Ishikawa (cell line): ENCODE measurements at regions not wholly inside any gene's neighbourhood (a gene's known extent, or its start where the extent isn't known, plus 50 kb on each side); places are given as distances from the start of the nearest gene placed in this dataset.

Experiments
- CEBPB ChIP-seq: IDR thresholded peaks from 2 replicates; pipeline ENCODE4 v1.6.1; 2012
- CREB1 ChIP-seq: IDR thresholded peaks from 2 replicates; pipeline ENCODE4 v1.6.1; 2012; ENCODE audit warnings: low read depth
- EGR1 ChIP-seq: IDR thresholded peaks from 2 replicates; pipeline ENCODE4 v1.6.1; 2012
- EP300 ChIP-seq: IDR thresholded peaks from 2 replicates; pipeline ENCODE4 v1.6.1; 2012; ENCODE audit warnings: borderline replicate concordance
- FOXM1 ChIP-seq: IDR thresholded peaks from 2 replicates; pipeline ENCODE4 v1.6.1; 2012; ENCODE audit warnings: low read depth, borderline replicate concordance
- NFIC ChIP-seq: IDR thresholded peaks from 2 replicates; pipeline ENCODE4 v1.6.1; 2012
- RAD21 ChIP-seq: IDR thresholded peaks from 2 replicates; pipeline ENCODE4 v1.6.1; 2012; ENCODE audit warnings: low read depth
- TAF1 ChIP-seq: IDR thresholded peaks from 2 replicates; pipeline ENCODE4 v1.6.1; 2012; ENCODE audit warnings: low read depth, mild to moderate bottlenecking
- TCF12 ChIP-seq: IDR thresholded peaks from 2 replicates; pipeline ENCODE4 v1.6.1; 2012; ENCODE audit warnings: low read depth
- TEAD4 ChIP-seq: IDR thresholded peaks from 2 replicates; pipeline ENCODE4 v1.6.1; 2012
- YY1 ChIP-seq: IDR thresholded peaks from 2 replicates; pipeline ENCODE4 v1.6.1; 2012; ENCODE audit warnings: low read depth
- ZBTB7A ChIP-seq: IDR thresholded peaks from 2 replicates; pipeline ENCODE4 v1.6.1; 2012; ENCODE audit warnings: low read depth
- TF ChIP-seq, protein P1 (sequence below): IDR thresholded peaks from 2 replicates; pipeline ENCODE4 v1.6.1; 2012; ENCODE audit warnings: low read depth, mild to moderate bottlenecking
- TF ChIP-seq, protein P2 (sequence below): IDR thresholded peaks from 2 replicates; pipeline ENCODE4 v1.6.1; 2012
- TF ChIP-seq, protein P3 (sequence below): IDR thresholded peaks from 2 replicates; pipeline ENCODE4 v1.6.1; 2012

DNA sequence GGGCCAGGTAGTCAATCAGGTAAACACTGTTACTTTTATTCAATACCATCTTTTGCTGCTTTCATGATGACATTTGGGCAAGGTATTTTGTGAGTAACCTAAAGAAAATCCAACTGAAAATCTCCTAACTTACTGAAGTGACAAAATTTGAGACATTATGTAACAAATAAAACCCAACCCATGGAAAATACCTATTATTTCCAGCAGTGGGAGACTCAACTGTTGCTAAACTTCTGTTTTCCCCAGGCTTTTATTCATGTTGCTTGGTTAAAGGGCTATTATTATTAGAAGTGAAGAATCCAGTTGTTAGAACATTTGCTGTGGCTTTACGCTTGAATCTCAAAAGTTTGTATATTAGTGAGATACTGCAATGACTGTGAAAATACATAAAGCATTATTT, 215.9 kb downstream of the MDFIC start:
- TF ChIP-seq, protein P1, sequence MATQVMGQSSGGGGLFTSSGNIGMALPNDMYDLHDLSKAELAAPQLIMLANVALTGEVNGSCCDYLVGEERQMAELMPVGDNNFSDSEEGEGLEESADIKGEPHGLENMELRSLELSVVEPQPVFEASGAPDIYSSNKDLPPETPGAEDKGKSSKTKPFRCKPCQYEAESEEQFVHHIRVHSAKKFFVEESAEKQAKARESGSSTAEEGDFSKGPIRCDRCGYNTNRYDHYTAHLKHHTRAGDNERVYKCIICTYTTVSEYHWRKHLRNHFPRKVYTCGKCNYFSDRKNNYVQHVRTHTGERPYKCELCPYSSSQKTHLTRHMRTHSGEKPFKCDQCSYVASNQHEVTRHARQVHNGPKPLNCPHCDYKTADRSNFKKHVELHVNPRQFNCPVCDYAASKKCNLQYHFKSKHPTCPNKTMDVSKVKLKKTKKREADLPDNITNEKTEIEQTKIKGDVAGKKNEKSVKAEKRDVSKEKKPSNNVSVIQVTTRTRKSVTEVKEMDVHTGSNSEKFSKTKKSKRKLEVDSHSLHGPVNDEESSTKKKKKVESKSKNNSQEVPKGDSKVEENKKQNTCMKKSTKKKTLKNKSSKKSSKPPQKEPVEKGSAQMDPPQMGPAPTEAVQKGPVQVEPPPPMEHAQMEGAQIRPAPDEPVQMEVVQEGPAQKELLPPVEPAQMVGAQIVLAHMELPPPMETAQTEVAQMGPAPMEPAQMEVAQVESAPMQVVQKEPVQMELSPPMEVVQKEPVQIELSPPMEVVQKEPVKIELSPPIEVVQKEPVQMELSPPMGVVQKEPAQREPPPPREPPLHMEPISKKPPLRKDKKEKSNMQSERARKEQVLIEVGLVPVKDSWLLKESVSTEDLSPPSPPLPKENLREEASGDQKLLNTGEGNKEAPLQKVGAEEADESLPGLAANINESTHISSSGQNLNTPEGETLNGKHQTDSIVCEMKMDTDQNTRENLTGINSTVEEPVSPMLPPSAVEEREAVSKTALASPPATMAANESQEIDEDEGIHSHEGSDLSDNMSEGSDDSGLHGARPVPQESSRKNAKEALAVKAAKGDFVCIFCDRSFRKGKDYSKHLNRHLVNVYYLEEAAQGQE: no peak
- TF ChIP-seq FOXM1 (no peak), TAF1 (no peak), TCF12 (no peak), CREB1 (no peak), ZBTB7A (no peak), CEBPB (no peak), NFIC (no peak), YY1 (no peak), TEAD4 (no peak), EGR1 (no peak), RAD21 (no peak), EP300 (no peak)
- TF ChIP-seq, protein P2, sequence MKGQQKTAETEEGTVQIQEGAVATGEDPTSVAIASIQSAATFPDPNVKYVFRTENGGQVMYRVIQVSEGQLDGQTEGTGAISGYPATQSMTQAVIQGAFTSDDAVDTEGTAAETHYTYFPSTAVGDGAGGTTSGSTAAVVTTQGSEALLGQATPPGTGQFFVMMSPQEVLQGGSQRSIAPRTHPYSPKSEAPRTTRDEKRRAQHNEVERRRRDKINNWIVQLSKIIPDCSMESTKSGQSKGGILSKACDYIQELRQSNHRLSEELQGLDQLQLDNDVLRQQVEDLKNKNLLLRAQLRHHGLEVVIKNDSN: no peak
- TF ChIP-seq, protein P3, sequence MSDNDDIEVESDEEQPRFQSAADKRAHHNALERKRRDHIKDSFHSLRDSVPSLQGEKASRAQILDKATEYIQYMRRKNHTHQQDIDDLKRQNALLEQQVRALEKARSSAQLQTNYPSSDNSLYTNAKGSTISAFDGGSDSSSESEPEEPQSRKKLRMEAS: no peak

DNA sequence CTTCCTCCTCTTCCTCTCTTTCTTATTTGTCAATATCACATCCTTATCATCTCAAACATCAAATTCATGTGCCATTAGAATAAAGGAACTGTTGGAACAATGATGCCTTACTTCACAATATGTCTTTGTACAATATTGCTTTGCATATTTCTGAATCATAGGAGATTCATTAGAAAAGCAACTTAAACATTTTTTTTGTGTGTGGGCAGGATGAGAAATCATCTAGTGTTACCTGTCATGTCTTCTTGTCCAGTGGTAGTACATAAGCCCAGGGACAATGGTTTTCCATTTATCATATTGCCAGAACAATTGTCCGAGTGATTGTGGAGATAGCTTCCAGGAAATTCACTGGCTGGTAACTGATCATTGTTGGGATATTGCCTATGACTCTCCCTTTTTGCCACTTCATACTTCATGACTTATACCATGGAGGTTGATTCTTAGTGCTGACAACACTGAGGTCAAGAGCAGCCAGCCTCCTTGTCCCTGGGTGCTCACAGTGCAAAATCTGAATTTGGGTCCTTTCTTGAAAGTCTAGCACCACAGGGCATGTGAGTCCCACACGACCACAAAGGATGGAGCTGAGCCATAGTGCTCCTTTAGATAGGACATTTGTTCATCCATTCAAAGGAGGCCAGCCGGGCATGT, 215.0 kb downstream of the MDFIC start:
- TF ChIP-seq EP300: no peak
- no peak for TF ChIP-seq NFIC
- TF ChIP-seq TCF12: no peak
- TF ChIP-seq, protein P1: no peak
- no peak for TF ChIP-seq ZBTB7A
- TF ChIP-seq, protein P3: no peak
- no peak for TF ChIP-seq YY1

DNA sequence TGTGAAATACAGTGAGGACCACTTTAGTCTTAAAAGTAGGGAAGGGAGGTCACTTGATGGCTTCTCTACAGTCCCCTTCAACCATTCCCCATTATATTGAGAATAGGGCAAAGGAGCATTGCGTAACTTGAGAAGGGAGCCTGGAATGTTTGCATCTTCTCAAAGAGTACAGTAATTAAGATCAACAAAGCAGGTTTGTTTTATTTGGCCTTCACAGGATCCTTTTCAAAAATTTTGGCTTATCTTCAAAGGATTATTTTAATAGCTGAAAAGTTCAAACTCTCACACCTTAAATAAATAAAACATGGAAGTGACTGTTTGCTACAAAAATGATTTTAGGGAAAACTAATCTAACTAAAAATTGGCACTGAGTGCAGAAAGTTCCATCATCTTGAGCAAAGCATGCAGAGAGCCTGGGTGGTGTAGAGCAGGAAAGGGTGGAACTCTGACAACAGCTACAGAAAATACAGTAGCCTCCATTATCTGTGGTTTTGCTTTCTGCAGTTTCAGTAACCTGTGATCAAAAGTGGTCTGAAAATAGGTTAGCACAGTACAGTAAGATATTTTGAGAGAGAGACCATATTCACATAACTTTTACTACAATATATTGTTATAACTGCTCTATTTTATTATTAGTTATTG, 214.0 kb downstream of the MDFIC start:
- TF ChIP-seq NFIC (no peak), CEBPB (peak; percentile 65; the same call in 1 of the 2 replicates), EGR1 (no peak)

DNA sequence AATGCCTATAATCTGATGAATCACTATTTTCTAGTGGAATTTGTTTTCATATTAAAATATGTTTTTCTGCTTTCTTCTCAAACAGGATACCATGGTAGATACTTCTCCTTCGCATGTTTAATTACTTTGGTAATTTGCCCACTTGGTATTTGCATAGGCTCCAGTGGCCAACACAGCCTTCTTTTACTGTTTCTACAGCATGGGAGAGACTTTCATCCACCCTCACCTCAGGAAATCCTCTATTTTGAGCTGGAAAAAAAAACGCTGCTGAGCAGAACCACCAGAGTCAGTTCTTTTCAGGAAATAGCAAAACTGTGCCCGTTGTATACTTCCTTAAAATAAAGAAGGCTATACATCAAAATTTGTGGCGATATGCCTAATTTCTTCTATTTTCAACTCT, 213.3 kb downstream of the MDFIC start:
- no peak for TF ChIP-seq FOXM1
- TF ChIP-seq TEAD4: no peak
- TF ChIP-seq, protein P2: no peak
- TF ChIP-seq EGR1: no peak
- TF ChIP-seq EP300: no peak
- no peak for TF ChIP-seq ZBTB7A
- no peak for TF ChIP-seq CREB1
- TF ChIP-seq, protein P3: no peak
- TF ChIP-seq TCF12: no peak
- no peak for TF ChIP-seq YY1
- TF ChIP-seq TAF1: no peak
- TF ChIP-seq RAD21: no peak
- no peak for TF ChIP-seq NFIC

DNA sequence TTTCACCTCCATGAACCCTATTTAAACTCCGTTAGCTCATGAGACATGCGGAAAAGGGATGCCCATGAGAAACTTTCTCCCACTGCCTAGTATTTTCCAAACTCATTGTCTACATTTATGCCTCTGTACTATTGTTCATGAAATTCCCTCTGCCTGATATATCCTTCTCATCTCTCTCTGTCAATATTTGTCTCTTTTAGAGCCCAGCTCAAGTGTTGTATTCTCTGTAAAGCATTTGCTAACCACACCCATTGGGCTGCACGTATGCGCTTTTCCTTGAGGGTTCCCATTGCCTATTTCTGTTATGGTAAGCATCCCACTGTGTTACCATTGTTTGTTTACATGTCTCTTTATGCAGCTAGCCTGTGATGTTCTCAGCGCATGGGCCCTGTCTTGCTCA, 211.4 kb downstream of the MDFIC start:
- no peak for TF ChIP-seq EP300

DNA sequence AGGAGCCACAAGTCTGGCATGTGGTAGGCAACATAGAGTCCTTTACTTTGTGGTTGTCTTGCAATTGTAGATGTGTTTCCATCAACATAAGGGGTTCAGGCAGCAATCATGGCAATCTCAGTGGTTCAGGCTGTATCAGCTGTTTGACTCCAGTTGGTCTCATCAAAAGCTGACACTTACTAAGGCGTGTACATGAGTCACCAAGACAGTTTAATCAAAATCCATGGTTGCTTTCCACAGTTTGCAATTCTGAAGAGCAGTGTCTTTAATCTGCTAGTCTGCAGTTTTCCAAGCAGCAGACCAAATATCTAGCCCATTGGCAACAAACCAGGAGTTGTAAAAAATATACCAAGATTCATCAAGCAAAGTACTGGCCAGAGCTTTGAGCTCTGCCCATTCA, 210.2 kb downstream of the MDFIC start:
- TF ChIP-seq EP300: no peak
- TF ChIP-seq, protein P3: no peak
- TF ChIP-seq YY1: no peak
- no peak for TF ChIP-seq EGR1
- no peak for TF ChIP-seq CEBPB
- no peak for TF ChIP-seq CREB1
- no peak for TF ChIP-seq ZBTB7A
- no peak for TF ChIP-seq RAD21
- TF ChIP-seq FOXM1: no peak
